ENCODE measurements at regions not wholly inside any gene's neighbourhood (a gene's known extent, or its start where the extent isn't known, plus 50 kb on each side); places are given as distances from the start of the nearest gene placed in this dataset.

GRCh38 chr15:31839388-31839787 lies 190.9 kb upstream of the CHRNA7 start:
- TF ChIP-seq CTCF (IDR thresholded peaks at IDR 0.05 in 2 of 3, conservative IDR thresholded peaks at IDR 0.05 in 1 of 3; ENCODE audit: control insufficient read depth in 2 of 3, extremely low read depth in 1 of 3, insufficient read depth in 1 of 3, low read depth in 3 of 3, low read length in 3 of 3) (no peak), SMARCA5 (IDR thresholded peaks at IDR 0.05) (no peak), ZBED1 (IDR thresholded peaks at IDR 0.05; ENCODE audit: borderline replicate concordance) (no peak), POLR2AphosphoS5 (IDR thresholded peaks at IDR 0.05; ENCODE audit: low read length) (no peak), EP300 (IDR thresholded peaks at IDR 0.05; ENCODE audit: borderline replicate concordance in 1 of 2, control insufficient read depth in 1 of 2, low read depth in 2 of 2, low read length in 2 of 2) (no peak)

Data from GM12878 (cell line).